ENCODE measurements at regions not wholly inside any gene's neighbourhood (a gene's known extent, or its start where the extent isn't known, plus 50 kb on each side); places are given as distances from the start of the nearest gene placed in this dataset.
"Not testable (repeated sequence)": the region's sequence is repeated elsewhere in the genome, so short reads cannot be mapped to it uniquely, and the experiment has no call there.

DNA sequence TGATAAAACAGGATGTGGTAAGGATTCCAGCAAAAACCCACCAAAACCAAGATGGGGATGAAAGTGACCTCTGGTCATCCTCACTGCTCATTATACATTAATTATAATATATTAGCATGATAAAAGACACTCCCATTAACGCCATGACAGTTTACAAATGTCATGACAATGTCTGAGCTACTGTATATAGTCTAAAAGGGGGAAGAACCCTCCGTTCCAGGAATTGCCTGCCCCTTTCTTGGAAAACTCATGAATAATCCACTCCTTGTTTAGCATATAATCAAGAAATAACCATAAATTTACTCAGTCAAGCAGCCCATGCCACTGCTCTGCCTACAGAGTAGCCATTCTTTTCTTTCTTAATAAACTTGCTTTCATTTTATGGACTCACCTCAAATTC is 96.4 kb upstream of the VLDLR start:
- DNase-seq (ENCODE audit: low spot score) = no peak
- in situ Hi-C loops (cut with MboI; ENCODE audit: low sequenced_read_pairs, unreplicated experiment) = no loop called here
- TF ChIP-seq, protein P1, sequence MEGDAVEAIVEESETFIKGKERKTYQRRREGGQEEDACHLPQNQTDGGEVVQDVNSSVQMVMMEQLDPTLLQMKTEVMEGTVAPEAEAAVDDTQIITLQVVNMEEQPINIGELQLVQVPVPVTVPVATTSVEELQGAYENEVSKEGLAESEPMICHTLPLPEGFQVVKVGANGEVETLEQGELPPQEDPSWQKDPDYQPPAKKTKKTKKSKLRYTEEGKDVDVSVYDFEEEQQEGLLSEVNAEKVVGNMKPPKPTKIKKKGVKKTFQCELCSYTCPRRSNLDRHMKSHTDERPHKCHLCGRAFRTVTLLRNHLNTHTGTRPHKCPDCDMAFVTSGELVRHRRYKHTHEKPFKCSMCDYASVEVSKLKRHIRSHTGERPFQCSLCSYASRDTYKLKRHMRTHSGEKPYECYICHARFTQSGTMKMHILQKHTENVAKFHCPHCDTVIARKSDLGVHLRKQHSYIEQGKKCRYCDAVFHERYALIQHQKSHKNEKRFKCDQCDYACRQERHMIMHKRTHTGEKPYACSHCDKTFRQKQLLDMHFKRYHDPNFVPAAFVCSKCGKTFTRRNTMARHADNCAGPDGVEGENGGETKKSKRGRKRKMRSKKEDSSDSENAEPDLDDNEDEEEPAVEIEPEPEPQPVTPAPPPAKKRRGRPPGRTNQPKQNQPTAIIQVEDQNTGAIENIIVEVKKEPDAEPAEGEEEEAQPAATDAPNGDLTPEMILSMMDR (IDR thresholded peaks at IDR 0.05; ENCODE audit: borderline replicate concordance, control extremely low read depth, extremely low read depth, insufficient read depth, missing control alignments) = no peak

DNA sequence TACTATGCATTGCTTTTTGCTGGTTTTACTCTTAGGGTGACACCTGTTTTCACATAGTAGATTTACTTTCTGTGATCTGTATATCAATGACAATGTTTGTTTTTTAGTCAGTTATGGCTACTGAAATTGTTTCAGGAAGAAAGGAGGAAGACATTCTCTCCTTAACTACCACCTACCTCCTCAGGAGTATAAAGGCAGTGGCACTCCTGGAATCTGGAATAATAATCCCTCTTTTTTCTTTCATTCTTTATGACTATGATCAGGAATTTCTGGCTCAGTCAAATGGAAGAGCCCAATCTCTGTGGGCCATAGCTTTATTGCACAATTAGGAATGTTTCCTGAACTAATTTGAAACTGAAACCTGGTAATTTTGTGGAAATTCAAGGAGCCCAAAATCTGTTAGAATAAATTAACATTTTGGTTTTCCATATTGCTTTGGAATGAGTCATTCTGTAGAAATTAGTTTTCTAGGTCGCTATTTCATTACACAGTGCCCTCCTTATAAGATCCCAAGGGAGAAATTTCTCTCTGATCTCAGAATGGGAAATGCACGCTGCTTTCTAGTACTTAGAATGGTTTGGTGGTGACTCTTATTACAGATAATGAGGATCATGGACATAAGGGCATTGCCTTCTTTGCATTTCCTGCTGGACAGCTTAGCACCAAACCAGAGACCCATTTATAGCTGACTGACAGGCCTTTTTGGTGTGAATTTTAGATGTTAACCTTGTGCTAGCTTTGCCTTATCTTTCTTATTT is 95.3 kb upstream of the VLDLR start:
- TF ChIP-seq, protein P1 (IDR thresholded peaks at IDR 0.05; ENCODE audit: borderline replicate concordance, control extremely low read depth, extremely low read depth, insufficient read depth, missing control alignments) = no peak
- in situ Hi-C loops (cut with MboI; ENCODE audit: low sequenced_read_pairs, unreplicated experiment) = no loop called here
- DNase-seq (ENCODE audit: low spot score) = no peak

DNA sequence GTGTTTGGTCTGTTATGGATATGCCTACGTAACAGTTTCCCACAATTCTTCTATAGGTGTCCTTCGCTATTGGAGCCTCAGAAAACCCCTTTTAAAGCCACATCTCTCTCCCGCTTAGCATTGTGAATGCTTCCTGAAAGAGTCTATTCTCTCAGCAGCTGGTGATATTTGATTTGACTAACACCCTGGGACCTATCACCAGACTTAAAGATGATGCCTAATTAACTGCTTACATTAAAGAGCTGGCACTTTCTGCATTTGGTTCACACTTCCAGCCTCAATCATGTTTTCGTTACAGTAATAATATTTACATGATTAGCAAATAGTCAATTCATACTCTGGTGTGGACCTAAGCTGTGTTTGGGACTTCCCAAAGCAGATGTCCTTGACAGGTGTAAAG is 90.1 kb upstream of the VLDLR start:
- DNase-seq (ENCODE audit: low spot score) = no peak
- TF ChIP-seq, protein P1 (IDR thresholded peaks at IDR 0.05; ENCODE audit: borderline replicate concordance, control extremely low read depth, extremely low read depth, insufficient read depth, missing control alignments) = no peak
- in situ Hi-C loops (cut with MboI; ENCODE audit: low sequenced_read_pairs, unreplicated experiment) = no loop called here

DNA sequence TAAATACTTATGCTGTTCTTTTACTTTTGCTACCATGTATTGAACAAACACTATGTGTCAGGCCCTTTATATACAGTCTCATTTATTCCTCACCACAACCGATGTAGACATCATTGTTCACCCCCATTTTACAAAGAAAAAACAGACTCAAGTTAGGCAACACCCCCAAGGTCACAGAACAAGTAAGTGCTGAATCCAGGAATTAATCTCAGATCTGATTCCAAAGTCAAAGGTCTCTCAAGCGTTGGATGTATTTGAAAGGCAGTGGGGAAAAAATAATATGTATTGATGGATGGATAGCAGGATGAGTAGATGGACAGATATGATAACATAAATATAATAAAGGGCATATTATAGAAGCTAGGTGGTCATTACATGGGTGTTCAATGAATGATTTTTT is 85.1 kb upstream of the VLDLR start:
- TF ChIP-seq, protein P1 (IDR thresholded peaks at IDR 0.05; ENCODE audit: borderline replicate concordance, control extremely low read depth, extremely low read depth, insufficient read depth, missing control alignments) = no peak
- DNase-seq (ENCODE audit: low spot score) = no peak
- in situ Hi-C loops (cut with MboI; ENCODE audit: low sequenced_read_pairs, unreplicated experiment) = no loop called here

DNA sequence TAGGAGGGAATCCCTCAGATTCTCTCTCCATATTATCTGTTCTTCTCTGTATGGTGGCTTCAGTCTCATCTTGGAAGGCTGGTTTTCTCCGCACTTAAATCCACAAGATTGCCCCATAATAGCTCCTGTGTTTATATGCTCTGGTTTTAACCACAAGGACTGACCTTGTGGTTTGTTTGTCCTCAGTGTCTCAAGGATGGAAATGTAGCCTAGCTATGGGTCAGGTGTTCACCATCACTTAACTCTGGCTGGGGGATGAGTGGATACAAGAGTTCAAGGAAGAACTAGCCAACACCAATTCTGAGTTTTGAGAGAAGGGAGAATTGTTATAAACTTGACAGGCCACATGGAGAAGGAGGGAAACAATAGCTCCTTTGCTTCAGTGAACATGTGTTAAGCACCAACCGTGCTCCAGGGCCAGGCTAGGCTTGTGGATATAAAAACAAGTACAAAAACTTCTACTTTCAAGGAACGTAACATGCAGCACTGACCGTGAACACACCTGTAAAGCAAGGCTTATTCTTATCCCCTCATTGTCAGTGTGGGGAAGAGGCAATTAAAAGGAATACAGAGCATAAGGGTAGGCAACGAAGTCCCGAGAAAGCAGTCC is 75.6 kb upstream of the VLDLR start:
- in situ Hi-C loops (cut with MboI; ENCODE audit: low sequenced_read_pairs, unreplicated experiment) = no loop called here

DNA sequence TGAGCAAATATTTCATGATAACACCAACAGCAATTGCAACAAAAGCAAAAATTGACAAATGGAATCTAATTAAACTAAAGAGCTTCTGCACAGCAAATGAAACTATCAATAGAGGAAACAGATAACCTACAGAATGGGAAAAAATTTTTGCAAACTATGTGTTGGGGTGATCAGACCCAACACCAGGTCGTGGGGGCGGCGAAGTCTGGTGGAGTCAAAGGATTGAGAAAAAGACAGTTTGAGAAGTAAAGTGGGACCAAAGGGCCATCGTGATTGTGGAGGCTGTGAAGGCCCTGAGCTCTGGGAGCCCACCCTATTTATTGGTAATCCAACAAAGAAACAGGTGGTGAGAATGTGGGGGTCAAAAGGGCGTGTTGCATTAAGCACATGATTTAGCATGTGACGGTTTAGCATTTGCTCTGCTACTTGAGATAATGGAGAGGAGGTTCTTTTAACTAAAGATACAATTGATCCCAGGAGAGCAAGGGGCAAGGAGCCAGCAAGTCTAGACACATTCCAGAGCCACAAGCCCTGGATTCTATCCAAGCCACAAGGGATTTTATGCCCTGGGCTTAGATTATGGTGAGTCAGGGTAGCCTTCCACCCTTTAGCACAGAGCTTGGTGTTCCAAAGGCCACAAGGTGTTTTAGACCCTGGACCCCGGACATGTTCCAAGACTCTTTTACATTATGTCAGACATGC is 65.5 kb upstream of the VLDLR start:
- in situ Hi-C loops (cut with MboI; ENCODE audit: low sequenced_read_pairs, unreplicated experiment); DNase-seq (ENCODE audit: low spot score): not testable (repeated sequence)

More for the DNA sequence above, 75.6 kb upstream of the VLDLR start:
- no peak for DNase-seq (ENCODE audit: low spot score)
- TF ChIP-seq, protein P1 (IDR thresholded peaks at IDR 0.05; ENCODE audit: borderline replicate concordance, control extremely low read depth, extremely low read depth, insufficient read depth, missing control alignments) = no peak

DNA sequence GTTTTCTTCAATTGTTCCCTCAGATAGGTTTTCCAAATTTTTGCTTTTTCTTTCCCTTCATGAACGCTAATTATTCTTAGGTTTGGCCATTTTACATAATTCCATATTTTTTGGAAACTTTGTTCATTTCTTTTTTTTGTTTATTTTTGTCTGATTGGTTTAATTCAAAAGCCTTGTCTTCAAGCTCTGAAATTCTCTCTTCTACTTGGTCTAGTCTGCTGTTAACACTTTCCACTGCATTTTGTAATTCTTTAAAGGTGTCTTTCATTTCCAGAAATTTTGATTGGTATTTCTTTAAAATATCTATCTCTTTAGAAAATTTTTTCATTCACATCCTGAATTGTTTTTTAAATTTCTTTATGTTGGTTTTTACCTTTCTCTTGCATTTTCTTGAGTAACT is 63.9 kb upstream of the VLDLR start:
- no peak for DNase-seq (ENCODE audit: low spot score)
- TF ChIP-seq, protein P1 (IDR thresholded peaks at IDR 0.05; ENCODE audit: borderline replicate concordance, control extremely low read depth, extremely low read depth, insufficient read depth, missing control alignments) = no peak
- in situ Hi-C loops (cut with MboI; ENCODE audit: low sequenced_read_pairs, unreplicated experiment) = no loop called here

Measured in GM13976 (cell line).